ENCODE measurements at regions not wholly inside any gene's neighbourhood (a gene's known extent, or its start where the extent isn't known, plus 50 kb on each side); places are given as distances from the start of the nearest gene placed in this dataset.
"Not testable (repeated sequence)": the region's sequence is repeated elsewhere in the genome, so short reads cannot be mapped to it uniquely, and the experiment has no call there.

- DNase-seq, result no peak
Measured at GRCh38 chr2:226190479-226191252, 609.0 kb downstream of the IRS1 start.

DNA sequence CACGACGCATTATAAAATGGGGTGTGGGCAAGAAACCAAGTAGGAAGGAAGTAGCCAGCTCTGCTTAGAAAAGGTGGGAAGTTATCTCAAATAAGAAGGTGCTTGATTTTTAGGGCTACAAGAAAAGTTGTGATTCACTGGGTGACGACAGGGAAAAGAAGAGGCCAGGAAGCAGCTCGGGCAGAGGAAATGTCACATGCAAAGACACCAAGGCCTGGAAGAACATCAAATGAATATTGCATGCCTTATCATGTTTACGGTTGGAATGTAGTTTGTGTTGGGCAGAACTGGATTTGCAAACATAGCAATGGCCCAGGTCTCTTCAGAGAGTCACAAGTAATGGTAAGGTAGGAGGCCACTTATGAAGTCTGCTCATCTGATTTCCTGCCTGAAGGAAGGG lies 610.6 kb downstream of the IRS1 start:
- no peak for DNase-seq

DNA sequence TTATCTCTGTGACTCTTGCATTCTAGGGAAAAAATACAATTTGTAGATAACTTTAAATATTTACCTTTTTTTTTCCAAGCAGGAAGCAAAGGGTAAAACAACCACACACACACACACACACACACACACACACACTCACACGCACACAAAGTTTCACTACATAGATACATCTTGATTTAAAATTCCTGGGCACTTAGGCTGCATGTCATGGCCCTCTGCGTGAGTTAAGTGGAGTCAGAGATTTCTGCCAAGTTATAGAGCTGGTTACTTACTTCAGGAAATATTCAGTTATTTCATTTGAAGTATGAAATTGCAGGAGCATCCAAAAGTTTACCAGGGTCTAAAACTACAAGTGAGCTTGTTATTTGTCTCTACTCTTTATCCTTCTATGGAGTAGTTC lies 612.0 kb downstream of the IRS1 start:
- DNase-seq, result peak; percentile 60

- DNase-seq, result no peak
Measured at GRCh38 chr2:226187156-226187555, 612.5 kb downstream of the IRS1 start.

DNA sequence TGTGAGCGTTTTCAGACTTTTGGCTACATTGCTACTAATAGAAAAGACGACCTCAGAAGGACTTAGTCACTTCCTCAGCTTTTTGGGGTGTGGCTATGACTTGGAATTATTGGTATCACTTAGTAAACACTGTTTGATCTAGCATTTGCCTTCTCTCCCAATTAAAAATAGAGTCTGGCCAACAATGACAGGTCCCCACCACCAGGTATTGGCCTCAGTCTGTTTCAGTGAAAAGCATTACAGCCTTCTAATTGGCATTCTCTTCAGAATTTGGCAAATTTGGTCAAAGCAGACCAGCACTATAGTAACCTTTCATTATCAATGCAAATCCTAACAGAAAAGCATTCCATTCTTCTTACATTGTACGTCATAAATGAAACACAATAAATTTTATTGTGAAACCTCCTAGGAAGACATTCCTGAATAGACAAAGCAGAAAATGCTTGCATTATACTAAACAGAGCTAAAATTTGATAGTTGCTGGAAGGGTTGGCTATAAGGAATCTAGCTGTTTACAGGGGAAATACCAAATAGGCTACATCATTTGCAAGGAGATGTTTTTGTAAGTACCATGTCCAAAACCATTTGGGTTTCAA lies 613.9 kb downstream of the IRS1 start:
- peak; percentile 85 for DNase-seq

GRCh38 chr2:226184940-226185615 lies 614.5 kb downstream of the IRS1 start:
- DNase-seq, result no peak

GRCh38 chr2:226184540-226184939 lies 615.1 kb downstream of the IRS1 start:
- DNase-seq, result no peak

DNA sequence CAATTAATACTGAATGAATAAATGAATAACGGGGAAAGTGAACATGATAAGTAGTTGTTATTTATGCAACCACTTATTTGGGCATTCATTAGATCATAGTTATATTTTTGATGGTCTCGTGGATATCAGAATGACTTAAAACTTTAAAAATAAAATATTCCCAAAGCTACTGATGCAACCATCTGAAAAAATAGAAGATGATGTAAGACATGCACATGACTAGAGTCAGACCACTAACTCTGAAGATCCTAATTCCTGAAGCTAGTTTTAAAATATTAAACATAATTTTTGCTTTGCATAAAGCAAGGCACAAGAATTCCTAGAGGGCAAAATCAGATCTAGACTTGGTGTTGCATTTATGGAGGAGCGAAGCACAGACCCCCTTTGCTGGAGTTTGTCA lies 616.1 kb downstream of the IRS1 start:
- peak; percentile 12 for DNase-seq

- no peak for DNase-seq
Measured at GRCh38 chr2:226183033-226183432, 616.6 kb downstream of the IRS1 start.

DNA sequence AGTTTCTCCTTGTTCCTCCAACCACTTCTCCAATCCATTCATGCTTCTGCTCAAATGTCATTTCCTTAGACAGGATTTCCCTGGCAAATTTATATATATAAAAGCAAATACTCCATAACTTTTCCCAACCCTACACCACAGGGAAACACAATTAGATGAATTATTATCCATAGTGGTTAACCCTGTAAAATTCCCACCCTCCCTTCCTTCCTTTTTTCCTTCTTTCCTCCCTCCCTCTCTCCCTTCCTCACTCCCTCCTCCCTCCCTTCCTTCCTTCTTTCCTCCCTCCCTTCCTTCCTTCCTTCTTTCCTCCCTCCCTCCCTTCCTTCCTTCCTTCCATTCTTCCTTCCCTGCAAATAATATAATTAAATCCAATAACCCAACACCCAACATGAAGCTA lies 617.7 kb downstream of the IRS1 start:
- DNase-seq, result no peak

GRCh38 chr2:226180281-226180884 lies 619.2 kb downstream of the IRS1 start:
- DNase-seq, result no peak

DNA sequence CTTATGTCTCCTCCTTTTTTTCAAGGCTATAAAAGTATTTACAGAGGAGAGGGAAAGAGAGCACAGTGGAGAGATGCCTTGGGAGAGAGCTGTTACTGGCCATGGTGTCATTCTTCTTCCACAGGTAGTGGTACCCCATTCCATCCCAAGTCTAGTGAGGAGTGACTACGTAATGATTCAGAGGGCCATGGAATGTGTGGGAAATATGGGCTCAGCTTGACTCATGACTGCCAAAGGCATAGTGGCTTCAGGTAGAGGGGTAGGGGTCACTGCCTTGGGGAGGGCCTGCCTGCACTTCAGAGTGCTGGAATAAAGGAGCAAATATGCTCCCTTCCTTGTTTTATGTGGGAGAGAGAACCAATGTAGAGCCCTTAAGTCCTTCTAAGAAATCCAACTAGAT lies 620.6 kb downstream of the IRS1 start:
- DNase-seq, result peak; percentile 12

GRCh38 chr2:226176283-226176984 lies 623.2 kb downstream of the IRS1 start:
- no peak for DNase-seq

- DNase-seq, result no peak
Measured at GRCh38 chr2:226174390-226174789, 625.2 kb downstream of the IRS1 start.

- DNase-seq, result no peak
Measured at GRCh38 chr2:226172939-226173338, 626.7 kb downstream of the IRS1 start.

DNA sequence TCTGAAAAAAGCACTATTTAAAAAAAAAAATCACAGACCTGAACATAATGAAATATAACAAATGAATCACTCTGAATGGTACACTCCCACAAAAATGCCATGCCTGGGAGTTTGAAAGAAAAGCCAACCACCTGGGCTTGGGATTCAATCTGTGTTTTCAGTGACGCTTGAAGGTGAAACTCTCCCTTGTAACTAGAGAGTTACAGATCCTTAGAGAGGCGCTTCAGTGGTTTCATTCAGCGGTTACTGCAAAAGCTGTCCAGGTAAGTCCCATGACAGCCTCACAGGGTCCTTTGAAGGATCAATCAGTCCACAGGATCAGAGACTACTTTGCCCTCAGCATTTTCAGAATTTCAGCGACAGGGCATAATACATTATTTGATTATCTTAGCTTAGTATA lies 627.3 kb downstream of the IRS1 start:
- no peak for DNase-seq

DNA sequence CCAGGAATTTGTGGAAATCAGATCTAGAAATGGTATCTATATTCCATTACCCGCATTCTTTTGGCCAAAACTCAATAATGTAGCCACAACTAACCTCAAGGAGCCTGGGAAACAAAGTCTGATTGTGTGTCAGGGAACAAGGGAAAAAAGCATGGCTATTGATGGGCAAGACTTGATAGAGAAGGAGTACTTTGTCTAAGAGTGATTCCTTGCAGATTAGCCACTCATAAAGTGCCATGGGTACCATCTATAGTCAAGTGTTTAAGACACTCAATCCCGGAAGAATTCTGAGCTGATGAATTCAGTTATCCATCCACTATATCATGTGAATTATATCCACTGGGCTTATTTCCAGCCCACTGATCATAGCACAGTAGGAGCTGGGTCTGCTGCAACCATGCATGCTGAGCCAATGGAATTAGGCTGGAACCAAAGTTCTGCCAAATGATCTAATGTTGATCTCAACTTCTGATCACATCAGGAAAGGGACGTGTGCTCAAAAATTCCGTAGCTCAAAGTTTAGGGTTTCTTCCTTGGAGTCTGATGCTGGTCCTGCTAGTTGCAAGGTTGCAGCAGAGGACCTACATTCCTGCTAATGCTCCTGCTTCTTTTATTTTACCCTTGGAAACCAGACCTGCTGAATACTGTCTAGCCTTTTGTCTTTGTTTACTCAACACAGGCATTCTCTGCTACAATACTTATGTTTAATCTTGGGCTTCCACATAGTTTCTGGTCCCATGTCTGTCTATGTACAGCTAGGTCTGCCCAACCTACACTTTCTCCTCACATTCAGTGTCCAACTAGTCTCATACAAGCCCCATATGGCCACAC lies 629.7 kb downstream of the IRS1 start:
- DNase-seq, result no peak

- DNase-seq, result no peak
Measured at GRCh38 chr2:226168496-226169160, 631.0 kb downstream of the IRS1 start.

DNA sequence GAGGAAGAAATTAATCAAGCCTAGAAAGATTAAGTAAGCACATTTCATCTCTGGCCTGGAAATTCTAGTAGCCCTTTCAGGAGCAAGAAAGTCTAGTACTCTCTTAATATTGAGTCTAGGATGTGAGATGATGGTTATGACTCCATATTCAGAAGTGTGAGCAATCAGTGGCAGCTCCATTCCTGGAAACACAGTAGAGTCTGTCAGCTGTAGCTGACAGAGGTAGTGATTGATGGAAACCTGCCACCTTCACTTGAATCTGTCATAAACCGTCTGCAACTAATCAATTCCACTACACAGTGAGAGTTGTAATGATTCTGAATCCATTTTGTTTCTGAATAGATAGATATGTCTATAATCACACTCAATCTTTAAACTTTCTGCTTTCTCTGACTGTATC lies 635.1 kb downstream of the IRS1 start:
- DNase-seq, result no peak

GRCh38 chr2:226160617-226161016 lies 639.0 kb downstream of the IRS1 start:
- DNase-seq, result not testable (repeated sequence)

GRCh38 chr2:226159875-226160479 lies 639.6 kb downstream of the IRS1 start:
- DNase-seq, result no peak
